ELF-1 (cell line): ENCODE measurements at regions not wholly inside any gene's neighbourhood (a gene's known extent, or its start where the extent isn't known, plus 50 kb on each side); places are given as distances from the start of the nearest gene placed in this dataset.

Experiments
- DNase-seq: peaks from one replicate; pipeline ENCODE4 v3.0.0-alpha.2; 2016; ENCODE audit warnings: low read depth, low spot score

DNA sequence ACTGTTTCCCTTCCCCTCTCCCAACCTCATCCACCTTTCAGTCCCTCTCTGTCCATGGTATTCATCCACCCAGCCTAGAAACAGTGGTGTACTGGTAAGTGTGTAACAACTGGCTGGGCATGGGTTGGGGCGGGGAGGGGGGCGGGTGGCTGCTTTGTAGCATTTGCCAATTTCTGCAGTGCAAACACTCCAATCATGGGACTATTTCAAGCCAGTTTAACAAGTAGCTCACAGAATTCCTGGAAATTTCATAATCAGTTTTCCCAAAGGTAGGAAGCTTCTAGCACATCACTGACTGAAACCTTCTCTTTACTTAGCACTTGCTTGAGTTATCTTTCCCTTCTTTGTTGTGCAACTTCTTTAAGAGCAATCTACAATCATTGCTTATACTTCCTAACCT lies 100.8 kb upstream of the WASF3 start:
- no peak for DNase-seq

DNA sequence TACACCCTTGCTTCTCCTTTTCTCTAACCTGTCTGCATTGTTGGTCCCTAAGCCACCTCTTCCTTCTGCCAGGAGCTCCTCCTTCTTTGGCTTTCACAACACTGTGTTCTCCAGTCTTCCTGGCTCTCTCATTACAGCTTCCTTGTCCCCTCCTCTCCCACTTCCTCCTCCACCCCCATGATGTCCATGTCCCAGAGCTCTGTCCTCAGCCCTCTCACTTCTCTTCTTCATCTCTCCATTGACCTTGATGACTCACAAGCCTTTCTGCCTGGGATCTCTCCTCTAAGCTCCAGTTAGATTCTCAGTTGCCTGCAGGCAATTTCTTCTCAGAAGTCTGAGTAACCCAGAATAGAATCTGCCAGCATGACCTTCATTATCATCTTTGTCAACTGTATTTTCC lies 100.3 kb upstream of the WASF3 start:
- no peak for DNase-seq

DNA sequence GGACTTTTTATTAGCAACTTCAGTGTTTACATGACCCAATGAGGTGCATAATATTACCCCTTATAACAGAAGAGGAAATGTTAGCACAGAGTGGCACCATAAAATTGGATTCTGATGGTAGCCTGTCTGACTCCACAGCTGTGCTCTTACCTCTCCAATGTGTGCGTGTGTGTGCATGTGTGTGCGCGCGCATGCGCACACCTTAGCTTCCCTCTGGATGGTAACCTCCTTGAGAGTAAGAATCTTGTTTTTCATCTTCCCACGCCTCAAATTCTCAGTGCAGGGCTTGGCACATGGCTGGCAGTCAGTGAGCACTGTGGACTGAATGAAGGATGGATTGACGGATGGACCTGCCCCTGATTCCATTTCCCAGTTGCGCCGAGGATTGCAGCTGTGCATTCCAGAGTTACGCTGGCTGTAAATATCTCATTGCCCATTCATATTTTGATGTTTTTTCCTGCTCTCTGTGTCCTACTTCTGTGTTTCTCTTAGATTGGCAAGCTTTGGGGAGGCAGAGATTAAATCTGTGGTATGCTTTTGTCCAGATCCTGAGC lies 99.2 kb upstream of the WASF3 start:
- no peak for DNase-seq

DNA sequence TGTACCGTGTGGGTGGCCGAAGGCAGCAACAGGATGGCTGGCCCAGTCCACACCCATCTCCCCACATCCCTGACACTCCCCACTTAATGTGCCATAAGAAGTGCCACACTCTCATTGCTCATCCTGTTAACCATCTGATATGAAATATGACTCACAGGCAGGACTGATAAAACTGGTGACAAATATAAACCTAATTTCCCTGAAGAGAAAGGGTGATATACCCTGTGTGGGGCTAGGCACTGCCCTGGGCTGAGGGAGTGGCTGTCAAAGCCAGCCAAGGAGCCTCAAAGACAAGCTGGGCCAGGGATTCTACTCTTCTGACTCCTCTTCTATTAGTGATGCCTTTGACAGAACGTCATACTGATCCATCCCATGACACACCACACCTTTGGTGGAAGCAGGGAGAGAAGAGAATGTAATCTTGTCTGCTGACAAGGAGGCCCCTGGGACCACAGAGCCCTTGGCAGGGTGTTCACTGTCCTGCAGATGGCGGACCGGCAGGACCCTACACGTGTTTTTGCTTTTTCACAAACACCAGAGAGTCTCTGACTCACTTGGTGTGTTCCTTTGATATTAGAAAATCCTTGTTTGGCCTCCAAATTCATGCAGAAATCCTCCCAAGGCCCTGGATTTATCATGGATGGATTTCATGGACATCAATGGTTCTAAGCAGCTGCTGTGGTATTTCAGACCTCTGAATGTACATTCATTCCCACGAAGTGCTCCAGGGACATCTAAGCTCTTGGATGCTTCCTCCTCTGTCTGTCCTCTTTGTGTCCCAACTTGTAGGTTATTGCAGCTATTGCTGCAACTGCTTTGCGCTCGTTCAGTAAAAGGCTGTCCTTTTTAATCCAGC lies 98.0 kb upstream of the WASF3 start:
- DNase-seq: no peak

DNA sequence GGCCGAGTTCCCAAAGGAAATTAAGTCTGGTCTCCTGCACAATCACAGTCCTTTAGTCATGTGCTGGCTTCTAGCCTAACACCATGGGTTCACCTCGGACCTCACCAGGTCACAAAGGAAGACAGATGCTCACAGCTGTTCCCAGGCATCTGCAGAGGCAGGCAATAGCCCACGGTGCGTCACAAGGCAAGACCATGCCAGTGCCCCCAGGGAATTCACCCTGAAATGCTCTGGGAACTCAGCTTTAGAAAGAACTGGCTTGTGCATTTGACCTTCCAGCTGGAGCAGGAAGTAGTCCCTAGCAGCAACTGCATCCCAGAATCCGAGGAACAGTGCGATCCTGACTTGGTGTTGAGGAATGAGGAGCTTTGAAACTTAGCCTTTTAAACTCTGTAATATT lies 96.8 kb upstream of the WASF3 start:
- no peak for DNase-seq

DNA sequence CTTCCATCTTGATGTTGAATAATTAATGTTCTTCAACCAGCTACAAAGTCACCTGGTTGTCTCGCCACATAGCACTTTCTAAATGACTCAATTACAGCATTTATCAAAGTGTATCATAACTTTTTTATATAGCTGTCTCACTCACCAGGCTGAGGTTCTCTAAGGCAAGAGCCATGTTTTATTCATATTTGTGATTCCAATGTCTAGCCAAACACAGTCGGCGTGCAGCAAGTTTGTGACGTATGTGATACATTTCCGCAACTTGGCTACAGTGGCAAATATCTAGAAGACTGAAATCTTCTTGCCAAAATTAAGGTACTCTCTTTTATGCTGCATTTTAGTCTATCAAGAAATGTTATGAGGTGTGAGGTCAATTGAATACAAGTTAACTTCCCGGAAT lies 94.2 kb upstream of the WASF3 start:
- no peak for DNase-seq

DNA sequence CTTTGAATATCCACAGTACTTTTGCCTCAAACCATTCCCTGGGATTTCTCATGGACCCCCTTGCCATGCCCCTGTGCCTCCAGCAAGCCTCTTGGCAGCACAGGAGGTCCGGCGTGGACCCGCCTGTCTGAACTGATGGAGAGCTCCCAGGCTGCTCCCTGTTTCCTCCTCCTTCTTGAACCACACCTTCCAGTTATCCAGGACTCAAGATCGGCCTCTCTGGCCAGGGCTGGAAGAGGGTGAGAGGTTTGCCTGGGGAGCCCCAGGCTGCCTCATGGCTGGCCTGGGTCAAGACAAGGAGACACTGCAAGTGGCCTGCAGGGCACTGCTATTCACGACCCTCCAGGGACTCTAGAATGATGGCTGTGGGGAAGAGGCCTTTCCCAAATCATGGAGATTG lies 93.6 kb upstream of the WASF3 start:
- no peak for DNase-seq

DNA sequence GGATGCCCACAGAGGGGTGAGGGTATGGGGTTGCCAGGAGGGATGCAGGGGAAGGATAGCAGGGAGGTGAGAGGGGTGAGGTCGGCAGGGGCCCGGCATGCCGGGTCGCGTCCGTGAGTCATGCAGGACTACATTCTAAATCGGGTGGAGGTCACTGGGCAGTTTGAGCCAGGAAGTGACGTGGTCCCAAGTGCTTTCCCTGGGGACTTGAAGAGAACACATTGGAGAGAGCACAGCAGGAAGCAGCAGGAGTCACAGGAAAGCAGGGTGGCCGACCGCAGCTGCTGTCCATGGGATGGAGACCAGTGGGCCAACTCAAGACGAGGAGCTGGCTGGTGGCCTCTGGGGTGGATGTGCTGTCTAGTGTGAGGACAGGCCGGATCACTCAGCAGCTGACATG lies 92.0 kb upstream of the WASF3 start:
- DNase-seq: no peak

DNA sequence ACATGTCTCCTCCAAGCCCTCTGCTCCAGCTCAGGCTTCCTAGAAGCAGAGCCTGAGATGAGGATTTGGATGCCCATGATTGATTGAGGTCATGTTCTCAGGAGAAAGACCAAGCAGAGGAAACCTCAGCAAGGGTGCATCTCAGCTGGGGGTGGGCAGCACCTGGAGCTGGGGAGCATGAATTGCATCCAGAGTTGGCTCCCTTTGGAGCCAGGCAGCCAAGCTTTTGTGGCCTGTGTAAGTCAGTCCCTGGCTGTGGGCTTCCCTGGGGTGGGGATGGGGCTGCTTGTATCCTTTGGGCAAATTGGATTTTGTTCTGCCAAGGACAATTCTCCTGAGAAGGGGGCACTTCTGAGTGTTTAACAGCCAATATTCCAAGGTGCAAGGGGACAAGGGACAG lies 91.5 kb upstream of the WASF3 start:
- no peak for DNase-seq

DNA sequence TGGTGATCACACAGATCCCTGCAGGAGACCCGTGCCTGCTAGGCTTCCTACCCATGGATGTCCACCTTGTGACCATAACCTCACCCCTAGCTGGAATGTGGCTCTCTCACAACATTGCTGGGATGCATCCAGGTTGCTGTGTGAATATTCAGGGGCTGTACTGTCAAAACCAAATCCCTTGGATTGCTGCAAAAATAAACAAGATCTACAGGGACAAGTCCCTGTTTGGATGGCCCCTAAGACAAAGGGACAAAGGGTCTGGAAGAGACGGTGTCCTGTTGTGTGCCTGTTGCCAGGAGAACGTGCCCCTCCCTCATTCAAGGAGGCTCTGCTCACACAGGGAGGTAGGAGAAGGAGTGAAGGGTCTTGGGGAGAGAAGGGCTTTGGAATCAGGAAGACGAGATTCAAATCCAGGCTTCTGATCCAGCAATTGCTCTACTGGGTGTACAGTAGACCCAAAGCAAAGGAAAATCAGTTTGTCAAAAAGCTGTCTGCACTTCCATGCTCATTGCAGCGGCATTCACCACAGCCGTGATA lies 89.2 kb upstream of the WASF3 start:
- DNase-seq: no peak

DNA sequence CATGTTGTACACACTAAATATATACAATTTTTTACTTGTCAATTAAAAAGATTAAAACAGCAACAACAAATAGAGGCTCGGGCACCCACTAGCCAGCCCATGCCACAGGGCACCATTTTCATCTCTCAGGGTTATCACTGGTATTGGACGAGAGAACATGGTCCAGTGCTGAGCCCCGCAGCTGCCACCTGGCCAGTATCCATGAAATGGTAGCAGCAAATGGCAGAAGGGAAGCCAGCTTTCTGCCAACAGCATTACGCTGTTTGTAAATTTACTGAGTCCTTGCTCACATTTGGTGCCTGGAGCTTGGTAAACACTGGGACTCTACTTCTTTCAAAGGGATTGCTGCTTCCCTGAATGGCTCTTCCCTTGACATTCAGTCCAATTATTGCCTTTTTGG lies 87.9 kb upstream of the WASF3 start:
- no peak for DNase-seq

DNA sequence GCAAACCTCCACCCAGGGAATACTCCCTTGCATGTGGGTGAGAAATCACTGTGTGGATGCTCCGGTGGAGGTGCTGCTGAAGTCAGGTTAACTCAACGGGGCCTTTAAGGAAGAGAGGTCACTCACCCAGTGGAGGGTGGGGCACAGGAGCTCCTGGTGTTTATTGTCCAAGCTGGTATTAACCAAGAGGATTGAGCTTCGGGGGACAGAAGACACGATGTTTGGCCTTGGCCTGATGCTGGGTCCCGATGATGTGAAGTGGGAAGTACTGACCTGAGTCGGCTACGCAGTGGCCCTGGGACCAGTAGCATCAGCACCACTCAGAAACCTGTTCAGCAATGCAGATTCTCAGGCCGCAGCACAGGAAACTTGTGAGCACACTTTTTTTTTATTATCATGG lies 85.7 kb upstream of the WASF3 start:
- no peak for DNase-seq

DNA sequence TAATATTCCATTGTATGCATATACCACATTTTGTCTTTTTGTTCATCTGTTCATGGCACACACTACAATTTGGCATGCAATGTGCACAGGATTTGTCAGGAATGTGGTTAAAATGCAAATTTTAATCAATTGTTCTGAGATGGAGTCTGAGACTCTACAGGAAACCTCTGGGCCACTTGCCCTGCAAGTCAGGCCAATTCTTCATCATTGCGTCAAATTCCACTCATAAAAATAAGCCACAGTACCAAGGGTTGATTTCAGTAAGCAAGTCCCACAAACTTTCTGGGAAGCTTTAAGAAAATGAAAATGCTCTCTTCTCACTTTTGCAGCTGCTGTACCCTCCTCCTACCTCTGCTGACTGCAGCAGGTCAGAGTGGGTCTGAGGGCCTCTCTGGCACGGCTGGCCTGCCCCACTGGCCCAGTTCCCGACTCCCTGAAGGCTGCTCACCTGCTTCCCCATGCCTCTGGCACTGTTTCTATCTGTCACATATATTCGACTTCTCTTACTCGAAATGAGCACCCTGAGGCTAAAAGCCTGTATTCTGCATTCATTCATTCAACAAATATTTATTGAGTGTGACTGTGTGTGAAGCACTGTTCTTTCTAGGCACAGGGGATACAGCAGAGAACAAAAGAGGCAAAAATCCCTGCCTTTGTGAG lies 83.8 kb upstream of the WASF3 start:
- DNase-seq: no peak

DNA sequence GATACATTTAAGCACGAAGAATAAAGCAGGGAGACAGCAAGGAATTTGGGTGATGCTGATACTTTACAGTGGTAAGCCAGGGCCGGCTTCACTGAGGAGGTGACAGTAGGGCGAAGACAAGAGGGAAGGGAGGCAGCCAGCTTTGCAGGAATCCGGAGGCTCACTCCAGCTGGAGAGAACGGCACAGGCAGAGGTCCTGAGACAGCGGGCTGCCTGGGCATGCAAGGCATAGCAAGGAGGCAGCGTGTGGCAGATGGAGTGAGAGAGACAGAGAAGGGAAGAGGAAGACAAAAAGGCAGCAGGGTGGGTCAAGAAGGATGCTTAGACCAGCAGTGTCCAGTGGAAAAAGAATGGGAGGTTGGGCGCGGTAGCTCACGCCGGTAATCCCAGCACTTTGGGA lies 83.2 kb upstream of the WASF3 start:
- DNase-seq: no peak

DNA sequence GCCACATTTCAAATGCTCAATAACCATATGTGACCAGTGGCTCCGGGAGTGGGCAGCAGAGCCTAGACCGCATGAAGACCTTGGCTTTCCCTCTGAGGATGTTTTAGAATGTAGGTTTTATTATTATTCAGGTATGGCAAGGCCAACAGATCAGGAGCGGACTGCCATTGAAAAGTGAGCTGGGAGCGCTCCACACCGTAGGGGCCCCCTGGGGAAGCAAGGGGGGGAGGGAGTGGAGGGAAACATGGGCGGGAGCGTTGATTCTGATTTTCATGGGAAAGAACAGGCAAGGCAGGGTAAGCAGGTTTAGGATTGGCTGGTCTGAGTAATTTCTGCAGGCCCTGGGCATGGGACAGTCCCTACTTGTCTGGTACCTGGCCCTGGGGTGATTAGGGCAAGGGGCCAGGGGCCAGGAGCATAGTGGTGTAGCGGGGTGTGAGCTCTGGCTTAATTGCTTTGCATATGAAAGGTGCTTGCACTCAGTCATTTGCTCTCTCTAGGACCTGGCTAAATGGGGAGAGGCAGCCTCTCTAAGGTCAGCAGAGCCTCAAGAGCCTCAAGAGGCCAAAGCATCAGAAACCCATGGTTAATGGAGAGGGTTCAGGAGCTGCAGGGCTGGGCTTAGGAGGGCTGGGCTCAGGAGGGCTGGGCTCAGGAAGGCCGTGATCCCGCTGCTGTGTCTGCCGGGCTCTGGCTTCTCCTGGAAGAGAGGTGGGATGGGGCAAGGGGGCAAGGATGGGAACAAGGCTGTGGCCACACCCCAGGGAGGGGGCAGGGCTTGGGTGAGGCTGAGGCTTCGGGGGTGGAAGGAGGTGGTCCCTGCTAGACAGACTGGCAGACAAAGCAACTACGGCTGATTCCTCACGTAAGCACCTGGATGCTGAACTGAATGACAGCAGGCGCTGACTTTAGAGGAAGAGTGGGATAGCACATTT lies 82.0 kb upstream of the WASF3 start:
- peak; percentile 88 for DNase-seq

DNA sequence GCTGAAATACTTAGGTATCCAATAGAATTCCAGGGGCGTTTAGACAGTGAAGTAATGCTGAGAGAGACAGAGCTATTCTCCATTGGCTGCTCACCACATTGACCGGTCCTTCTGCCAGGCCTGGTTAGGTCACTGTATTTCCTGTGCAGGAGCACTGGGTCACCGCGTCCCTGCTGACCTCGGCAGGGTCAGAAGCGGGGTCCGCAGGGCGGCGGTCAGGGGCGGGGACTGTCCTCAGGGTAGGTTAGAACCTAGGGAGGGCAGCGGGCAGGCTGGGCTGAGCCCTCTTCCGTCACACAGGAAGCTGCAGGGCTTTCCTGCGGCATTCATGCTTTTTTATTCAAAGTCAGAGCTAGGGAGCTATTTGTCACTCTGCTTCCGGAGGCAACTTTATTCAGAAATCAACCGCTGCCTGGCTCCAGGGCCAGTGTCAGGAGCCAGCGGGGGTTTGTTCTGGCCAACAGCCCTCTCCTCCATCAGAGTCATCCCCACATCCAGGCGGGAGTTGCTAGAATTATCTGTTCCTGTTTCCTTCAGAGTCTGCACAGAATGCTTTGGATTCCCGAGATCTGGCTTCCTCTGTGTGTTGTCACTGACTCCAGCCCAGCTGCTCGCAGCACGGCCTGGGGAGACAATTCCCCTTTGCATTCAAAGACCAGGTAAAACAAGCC lies 81.2 kb upstream of the WASF3 start:
- DNase-seq: peak; percentile 92

DNA sequence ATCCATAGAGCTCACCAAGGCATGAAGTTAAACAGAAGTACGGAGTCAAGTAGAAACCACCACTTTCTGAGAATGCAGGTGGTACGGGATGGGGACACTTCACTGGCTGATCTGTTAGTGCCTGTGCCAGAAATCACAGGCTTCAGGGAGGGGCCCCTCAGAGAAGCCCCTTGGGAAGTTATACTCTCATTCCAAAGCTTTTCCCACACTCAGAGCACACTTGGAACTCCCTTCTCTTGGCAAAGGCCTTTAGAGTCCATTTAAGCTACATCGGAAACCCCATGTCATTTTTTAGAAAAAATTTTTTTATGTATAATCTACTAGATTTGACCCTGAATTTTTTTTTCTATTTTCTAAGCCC lies 80.7 kb upstream of the WASF3 start:
- no peak for DNase-seq

DNA sequence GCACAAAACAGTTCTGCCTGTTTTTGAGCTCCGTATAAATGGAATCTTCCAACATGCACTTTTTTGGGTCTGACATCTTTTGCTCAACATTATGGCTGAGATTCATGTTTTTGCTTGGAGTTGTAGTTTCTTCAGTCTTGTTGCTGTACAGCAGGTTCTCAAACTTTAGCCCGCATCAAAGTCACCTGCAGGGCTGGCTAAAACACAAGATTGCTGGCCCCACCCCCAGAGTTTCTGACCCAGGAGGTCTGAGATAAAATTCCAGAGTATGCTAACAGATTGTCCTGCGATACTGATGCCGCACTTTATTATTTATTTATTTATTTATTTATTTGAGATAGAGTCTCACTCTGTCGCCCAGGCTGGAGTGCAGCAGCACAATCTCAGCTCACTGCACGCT lies 79.8 kb upstream of the WASF3 start:
- DNase-seq: no peak

DNA sequence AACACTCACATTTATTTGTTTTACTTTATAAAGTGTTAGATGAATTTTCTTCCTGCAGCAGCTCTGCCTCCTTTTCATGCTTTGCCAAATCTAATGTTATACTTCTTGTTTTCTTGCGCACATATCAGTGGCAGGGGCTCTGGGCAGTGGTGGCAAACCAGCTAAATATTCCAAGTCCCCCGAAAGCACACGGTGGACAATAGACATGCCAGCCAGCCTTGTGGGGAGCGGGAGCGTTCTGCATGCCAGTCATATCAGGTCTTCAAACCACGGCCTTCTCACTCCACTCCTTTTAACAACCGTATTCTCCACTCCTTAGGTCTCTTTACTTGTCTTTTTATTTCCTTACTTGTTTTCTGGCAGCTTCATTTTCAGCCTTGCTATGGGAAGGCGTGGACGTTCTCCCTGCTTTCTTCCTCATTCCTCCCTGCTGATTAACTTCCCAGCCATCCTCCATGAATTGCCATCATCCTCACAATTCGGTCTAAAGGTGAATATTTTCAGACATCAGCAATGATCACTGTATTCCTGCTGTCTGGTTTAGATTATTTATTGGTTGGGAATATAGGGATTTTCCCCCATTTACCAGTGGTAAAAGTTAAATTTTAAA lies 77.1 kb upstream of the WASF3 start:
- no peak for DNase-seq

DNA sequence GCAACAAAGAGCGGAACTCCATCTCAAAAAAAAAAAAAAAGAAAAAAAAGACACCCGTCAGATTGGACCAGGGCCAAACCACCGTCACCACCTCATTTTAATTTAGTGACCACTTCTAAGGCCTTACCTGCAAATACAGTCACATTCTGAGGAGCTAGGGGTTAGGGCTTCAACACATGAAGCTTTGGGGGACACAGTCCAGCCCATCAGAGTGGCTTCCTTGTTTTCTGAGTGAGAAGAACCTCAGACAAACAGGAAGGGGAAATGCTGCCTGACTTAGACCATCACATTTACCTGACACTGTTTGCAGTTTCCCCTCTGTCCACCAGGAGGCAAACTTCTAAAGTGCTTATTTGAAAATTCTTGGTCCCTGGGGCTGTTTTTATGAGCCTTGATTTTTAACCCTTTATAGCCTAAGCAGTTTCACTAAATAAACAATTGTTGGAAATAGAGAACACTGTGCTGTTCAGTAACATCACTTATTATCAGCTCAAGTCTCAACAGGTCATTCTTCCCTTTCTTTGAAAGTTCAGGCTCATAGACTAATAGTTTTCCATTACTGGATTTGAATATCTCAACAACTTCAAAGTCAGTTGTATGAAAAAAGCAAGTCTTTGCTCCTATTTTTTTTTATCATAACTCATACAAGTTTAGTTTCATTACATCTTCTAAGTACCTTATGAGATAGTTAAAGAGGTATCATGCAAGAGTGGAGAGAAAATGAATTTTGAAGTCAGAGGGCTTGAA lies 74.9 kb upstream of the WASF3 start:
- peak; percentile 77 for DNase-seq
